Panc1 (cell line): ENCODE measurements at regions not wholly inside any gene's neighbourhood (a gene's known extent, or its start where the extent isn't known, plus 50 kb on each side); places are given as distances from the start of the nearest gene placed in this dataset.

Experiments
- ATAC-seq: fragments of 200-7000 bp; cut with Tn5 transposase; 2 replicates; pipeline ENCODE4 v1.9.1; 2020; ENCODE audit warnings: mild to moderate bottlenecking, moderate library complexity
- BruUV-seq: library from RNA; stranded (reverse); fragments of 400-500 nt; replicated peaks from 2 replicates; lab custom pipeline; 2021; lab: Mats Ljungman, UMichigan
- CTCF ChIA-PET: fragments of 300-600 bp; sonication (Branson Sonifier 250); formaldehyde crosslinking; loops from one replicate; lab custom pipeline; 2022; ENCODE audit warnings: antibody characterized with exemption; lab: Charles Lee
- POLR2A ChIA-PET: fragments of 300-600 bp; sonication (Branson Sonifier 250); formaldehyde crosslinking; loops from one replicate; lab custom pipeline; 2022; ENCODE audit warnings: antibody characterized with exemption; lab: Charles Lee
- DNase-seq: peaks from one replicate; pipeline ENCODE4 v3.0.0-alpha.2; 2010; ENCODE audit warnings: low read depth, low spot score
- H3K27ac ChIP-seq: 2 replicates; pipeline ENCODE4 v1.5.1; 2011; ENCODE audit warnings: mild to moderate bottlenecking, low read length, inconsistent platforms
- H3K27me3 ChIP-seq: fragments of 200-500 bp; sonication (Bioruptor generic); 2 replicates; pipeline ENCODE4 v1.6.0; 2014; ENCODE audit warnings: low read length, inconsistent platforms; ENCODE audit not compliant: control insufficient read depth, insufficient read depth
- H3K36me3 ChIP-seq: fragments of 200-500 bp; sonication (Bioruptor generic); 2 replicates; pipeline ENCODE4 v1.5.1; 2014; ENCODE audit warnings: inconsistent platforms, mild to moderate bottlenecking, low read length, moderate library complexity; ENCODE audit not compliant: control insufficient read depth, insufficient read depth
- H3K4me1 ChIP-seq: 2 replicates; pipeline ENCODE4 v1.5.1; 2011; ENCODE audit warnings: inconsistent platforms, mild to moderate bottlenecking, low read length, moderate library complexity; ENCODE audit not compliant: control insufficient read depth, insufficient read depth
- H3K4me3 ChIP-seq, 2 experiments: 2 replicates each; pipeline ENCODE4 v1.5.1; 2011 to 2012; ENCODE audit warnings: low read depth in 2 of 2, low read length in 2 of 2, mild to moderate bottlenecking in 2 of 2, inconsistent platforms in 1 of 2, moderate library complexity in 1 of 2
- H3K9me3 ChIP-seq: fragments of 200-500 bp; sonication (Bioruptor generic); 2 replicates; pipeline ENCODE4 v1.5.1; 2014; ENCODE audit warnings: low read depth, mild to moderate bottlenecking, inconsistent platforms, low read length, moderate library complexity; ENCODE audit not compliant: control insufficient read depth, insufficient read depth
- POLR2AphosphoS5 ChIP-seq: IDR thresholded peaks from 2 replicates; pipeline ENCODE4 v1.6.1; 2012; ENCODE audit warnings: mild to moderate bottlenecking, low read depth, low read length, moderate library complexity
- SIN3A ChIP-seq: IDR thresholded peaks from 2 replicates; pipeline ENCODE4 v1.6.1; 2012; ENCODE audit warnings: low read depth, mild to moderate bottlenecking, low read length, moderate library complexity, borderline replicate concordance; ENCODE audit not compliant: insufficient read depth
- in situ Hi-C: cut with HindIII; loops from 2 replicates; pipeline ENCODE4 v1.10.0; 2016; ENCODE audit warnings: low sequenced_read_pairs, low pct_unique_long_range_greater_than_20kb
- intact Hi-C: fragments of 100-400 bp; cut with micrococcal nuclease; formaldehyde crosslinking; loops from one replicate; pipeline ENCODE4 v1.10.0; 2022; ENCODE audit not compliant: unreplicated experiment
- TF ChIP-seq, protein P1 (sequence below): fragments of 450-650 bp; IDR thresholded peaks from 2 replicates; pipeline ENCODE4 v1.5.1; 2017; ENCODE audit warnings: mild to moderate bottlenecking
- TF ChIP-seq, protein P2 (sequence below), 2 experiments: IDR thresholded peaks; 2 replicates each; pipeline ENCODE4 v1.6.1; 2011 to 2012; ENCODE audit warnings: low read depth in 2 of 2, control low read depth in 1 of 2, low read length in 1 of 2, mild to moderate bottlenecking in 1 of 2, moderate library complexity in 1 of 2; ENCODE audit not compliant: insufficient read depth in 1 of 2

DNA sequence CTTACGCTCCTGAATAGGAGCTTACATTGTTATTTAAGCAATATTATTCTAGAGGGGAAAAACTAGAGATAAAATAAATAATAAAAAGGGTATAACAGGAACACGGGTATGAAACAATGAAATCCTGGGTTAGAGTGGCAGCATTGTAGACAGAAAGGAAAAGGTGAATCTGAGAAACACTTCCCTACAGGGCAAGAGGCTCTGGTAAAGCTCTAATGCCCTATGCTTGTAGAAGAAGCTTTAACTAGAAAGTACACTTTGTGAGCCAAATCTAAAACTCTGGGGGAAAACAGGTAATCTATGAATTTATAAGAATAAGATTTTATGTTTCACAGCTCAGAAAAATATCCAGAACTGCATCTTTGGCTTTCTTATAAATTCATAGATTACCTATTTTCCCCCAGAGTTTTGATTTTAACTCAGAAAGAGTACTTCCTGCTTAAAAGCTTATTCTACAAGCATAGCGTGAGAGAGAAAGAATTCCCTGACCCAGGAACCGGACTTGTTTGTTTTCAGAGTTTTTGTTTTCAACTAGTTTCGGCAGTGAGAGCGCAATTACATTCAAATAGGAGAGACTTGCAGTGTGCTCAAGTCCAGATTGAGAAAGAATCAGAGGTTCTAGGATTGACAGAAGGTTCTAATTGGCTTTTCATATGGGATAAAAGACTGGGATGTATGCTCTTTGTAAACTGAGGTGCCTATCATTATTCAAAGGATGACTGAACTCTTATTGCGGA is 651.0 kb upstream of the RORB start:
- ChIA-PET CTCF (no interaction called here), POLR2A (no interaction called here)
- no TSS peak for BruUV-seq
- Histone ChIP-seq H3K36me3 (no peaks in the 10 kb centered on the region), H3K9me3 (no peaks in the 10 kb centered on the region), H3K4me1 (no peaks in the 10 kb centered on the region), H3K4me3 (no peak overlapping the region), H3K27me3 (no peaks in the 10 kb centered on the region), H3K27ac (no peak overlapping the region)
- TF ChIP-seq, protein P1, sequence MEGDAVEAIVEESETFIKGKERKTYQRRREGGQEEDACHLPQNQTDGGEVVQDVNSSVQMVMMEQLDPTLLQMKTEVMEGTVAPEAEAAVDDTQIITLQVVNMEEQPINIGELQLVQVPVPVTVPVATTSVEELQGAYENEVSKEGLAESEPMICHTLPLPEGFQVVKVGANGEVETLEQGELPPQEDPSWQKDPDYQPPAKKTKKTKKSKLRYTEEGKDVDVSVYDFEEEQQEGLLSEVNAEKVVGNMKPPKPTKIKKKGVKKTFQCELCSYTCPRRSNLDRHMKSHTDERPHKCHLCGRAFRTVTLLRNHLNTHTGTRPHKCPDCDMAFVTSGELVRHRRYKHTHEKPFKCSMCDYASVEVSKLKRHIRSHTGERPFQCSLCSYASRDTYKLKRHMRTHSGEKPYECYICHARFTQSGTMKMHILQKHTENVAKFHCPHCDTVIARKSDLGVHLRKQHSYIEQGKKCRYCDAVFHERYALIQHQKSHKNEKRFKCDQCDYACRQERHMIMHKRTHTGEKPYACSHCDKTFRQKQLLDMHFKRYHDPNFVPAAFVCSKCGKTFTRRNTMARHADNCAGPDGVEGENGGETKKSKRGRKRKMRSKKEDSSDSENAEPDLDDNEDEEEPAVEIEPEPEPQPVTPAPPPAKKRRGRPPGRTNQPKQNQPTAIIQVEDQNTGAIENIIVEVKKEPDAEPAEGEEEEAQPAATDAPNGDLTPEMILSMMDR, result no peak
- TF ChIP-seq, protein P2, sequence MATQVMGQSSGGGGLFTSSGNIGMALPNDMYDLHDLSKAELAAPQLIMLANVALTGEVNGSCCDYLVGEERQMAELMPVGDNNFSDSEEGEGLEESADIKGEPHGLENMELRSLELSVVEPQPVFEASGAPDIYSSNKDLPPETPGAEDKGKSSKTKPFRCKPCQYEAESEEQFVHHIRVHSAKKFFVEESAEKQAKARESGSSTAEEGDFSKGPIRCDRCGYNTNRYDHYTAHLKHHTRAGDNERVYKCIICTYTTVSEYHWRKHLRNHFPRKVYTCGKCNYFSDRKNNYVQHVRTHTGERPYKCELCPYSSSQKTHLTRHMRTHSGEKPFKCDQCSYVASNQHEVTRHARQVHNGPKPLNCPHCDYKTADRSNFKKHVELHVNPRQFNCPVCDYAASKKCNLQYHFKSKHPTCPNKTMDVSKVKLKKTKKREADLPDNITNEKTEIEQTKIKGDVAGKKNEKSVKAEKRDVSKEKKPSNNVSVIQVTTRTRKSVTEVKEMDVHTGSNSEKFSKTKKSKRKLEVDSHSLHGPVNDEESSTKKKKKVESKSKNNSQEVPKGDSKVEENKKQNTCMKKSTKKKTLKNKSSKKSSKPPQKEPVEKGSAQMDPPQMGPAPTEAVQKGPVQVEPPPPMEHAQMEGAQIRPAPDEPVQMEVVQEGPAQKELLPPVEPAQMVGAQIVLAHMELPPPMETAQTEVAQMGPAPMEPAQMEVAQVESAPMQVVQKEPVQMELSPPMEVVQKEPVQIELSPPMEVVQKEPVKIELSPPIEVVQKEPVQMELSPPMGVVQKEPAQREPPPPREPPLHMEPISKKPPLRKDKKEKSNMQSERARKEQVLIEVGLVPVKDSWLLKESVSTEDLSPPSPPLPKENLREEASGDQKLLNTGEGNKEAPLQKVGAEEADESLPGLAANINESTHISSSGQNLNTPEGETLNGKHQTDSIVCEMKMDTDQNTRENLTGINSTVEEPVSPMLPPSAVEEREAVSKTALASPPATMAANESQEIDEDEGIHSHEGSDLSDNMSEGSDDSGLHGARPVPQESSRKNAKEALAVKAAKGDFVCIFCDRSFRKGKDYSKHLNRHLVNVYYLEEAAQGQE (IDR thresholded peaks at IDR 0.05; ENCODE audit: insufficient read depth in 1 of 2, low read depth in 2 of 2, low read length in 1 of 2), result no peak
- DNase-seq (no peak), ATAC-seq (no peak)
- in situ Hi-C loops (no loop called here), intact Hi-C loops (no loop called here)

DNA sequence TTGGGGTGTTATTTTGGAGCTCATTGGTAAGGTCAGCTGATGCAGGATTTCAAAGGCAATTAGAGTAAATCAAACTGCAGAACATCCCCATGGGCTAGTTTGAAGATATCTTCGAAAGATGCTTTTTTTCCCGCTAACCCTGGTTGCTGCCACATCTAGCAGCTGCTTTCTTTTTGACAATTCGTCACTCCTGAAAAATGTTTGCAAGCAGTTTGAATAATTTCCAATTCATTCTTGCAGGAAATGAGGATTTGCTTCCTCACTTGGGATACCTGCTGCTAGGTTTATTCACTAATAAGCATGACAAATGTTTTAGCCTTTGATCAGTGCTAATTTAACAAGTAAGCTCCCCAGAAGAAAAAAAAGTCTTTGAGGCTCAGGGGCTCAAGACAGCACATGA is 649.6 kb upstream of the RORB start:
- in situ Hi-C loops, result no loop called here
- CTCF ChIA-PET, result interaction anchor here (0.6 kb wide), 1 partner anchor 14 kb away, joined by 4 read pairs; no protein-coding TSS in a partner anchor
- no peaks in the 10 kb centered on the region for H3K4me1 ChIP-seq
- DNase-seq, result no peak
- no peaks in the 10 kb centered on the region for H3K9me3 ChIP-seq
- POLR2A ChIA-PET, result no interaction called here
- intact Hi-C loops, result no loop called here
- ATAC-seq, result no peak
- H3K36me3 ChIP-seq, result no peaks in the 10 kb centered on the region
- no peaks in the 10 kb centered on the region for H3K27me3 ChIP-seq
- H3K4me3 ChIP-seq, result no peak overlapping the region
- TF ChIP-seq, protein P1, result no peak
- no peak overlapping the region for H3K27ac ChIP-seq
- no TSS peak for BruUV-seq

DNA sequence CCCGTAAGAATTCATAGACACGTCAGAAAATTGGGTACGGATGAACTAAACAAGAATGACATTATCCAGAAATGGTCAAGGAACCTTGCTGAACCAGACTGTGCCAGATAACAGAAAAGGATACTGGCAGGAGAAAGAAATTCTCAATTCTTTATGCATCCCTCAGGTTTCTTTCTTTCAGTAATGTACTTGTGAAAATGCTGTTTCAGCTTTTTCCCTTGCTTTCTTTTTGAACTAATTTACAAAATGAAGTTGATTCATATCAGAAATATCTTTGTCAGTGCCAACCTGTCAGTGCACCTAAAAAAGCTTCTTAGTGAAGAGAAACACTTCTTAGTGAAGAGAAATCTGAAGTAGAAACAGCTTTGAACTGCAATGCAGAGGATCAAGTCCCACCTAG is 643.6 kb upstream of the RORB start:
- in situ Hi-C loops (no loop called here), intact Hi-C loops (no loop called here)
- no peaks in the 10 kb centered on the region for H3K4me1 ChIP-seq
- H3K9me3 ChIP-seq, result no peaks in the 10 kb centered on the region
- no peaks in the 10 kb centered on the region for H3K36me3 ChIP-seq
- H3K4me3 ChIP-seq, result no peak overlapping the region
- ATAC-seq, result no peak
- CTCF ChIA-PET, result interaction anchor here (0.6 kb wide), 1 partner anchor 1168 kb away, joined by 3 read pairs; no protein-coding TSS in a partner anchor
- TF ChIP-seq, protein P1, result no peak
- TF ChIP-seq, protein P2 (IDR thresholded peaks at IDR 0.05; ENCODE audit: insufficient read depth in 1 of 2, low read depth in 2 of 2, low read length in 1 of 2), result no peak
- no peak for TF ChIP-seq SIN3A
- no peak for TF ChIP-seq POLR2AphosphoS5
- H3K27me3 ChIP-seq, result no peaks in the 10 kb centered on the region
- H3K27ac ChIP-seq, result no peak overlapping the region
- DNase-seq, result no peak
- no TSS peak for BruUV-seq
- POLR2A ChIA-PET, result no interaction called here
